Activated CD4-positive, alpha-beta T cell treated with anti-CD3 and anti-CD28 coated beads, Interleukin-10, Interleukin-2, amounts not matched to agents 100 ng/mL and 50 ng/mL, durations not matched to agents 16 hours and 8 hours (primary cell): ENCODE measurements at regions not wholly inside any gene's neighbourhood (a gene's known extent, or its start where the extent isn't known, plus 50 kb on each side); places are given as distances from the start of the nearest gene placed in this dataset.
"Not testable (repeated sequence)": the region's sequence is repeated elsewhere in the genome, so short reads cannot be mapped to it uniquely, and the experiment has no call there.

Source experiments
- DNase-seq: peaks from one replicate; pipeline ENCODE4 v3.0.0-alpha.2; 2020

DNA sequence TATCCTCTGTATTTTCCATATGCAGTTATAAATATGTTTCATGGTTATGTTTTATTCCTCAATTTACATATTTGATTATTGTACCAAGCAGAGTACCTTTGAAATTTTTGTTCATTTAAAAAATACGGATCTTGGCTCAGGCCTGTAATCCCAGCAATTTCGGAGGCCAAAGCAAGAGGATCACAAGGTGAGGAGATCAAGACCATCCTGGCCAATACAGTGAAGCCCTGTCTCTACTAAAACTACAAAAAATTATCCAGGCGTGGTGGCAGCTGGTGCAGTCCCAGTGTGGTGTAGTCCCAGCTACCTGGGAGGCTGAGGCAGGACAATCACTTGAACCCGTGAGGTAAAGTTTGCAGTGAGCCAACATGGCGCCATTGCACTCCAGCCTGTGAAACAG, 251.2 kb upstream of the TPTE start:
- DNase-seq: not testable (repeated sequence)

DNA sequence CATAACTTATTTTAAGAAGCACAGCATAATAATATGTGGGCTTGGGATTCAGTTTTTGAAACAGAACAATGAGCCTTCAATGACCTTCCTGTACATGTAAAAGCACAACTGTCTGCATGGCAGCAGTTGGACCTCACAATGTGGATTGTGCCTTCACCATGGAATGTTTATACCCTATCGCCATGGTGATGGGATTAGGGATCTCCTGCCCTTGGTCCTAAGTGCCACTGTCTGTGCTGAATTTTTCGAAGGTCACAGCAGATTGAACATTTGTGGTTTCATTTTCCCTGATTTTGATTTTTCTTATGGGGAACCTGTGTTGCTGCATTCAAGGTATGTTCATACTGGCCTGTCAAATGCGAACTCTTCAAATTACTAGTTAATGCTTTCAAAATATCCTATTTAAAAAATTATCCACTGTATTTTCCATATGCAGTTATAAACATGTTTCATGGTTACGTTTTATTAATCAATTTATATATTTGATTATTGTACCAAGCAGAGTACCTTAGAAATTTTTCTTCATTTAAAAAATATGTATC, 249.6 kb upstream of the TPTE start:
- DNase-seq: peak; percentile 9

DNA sequence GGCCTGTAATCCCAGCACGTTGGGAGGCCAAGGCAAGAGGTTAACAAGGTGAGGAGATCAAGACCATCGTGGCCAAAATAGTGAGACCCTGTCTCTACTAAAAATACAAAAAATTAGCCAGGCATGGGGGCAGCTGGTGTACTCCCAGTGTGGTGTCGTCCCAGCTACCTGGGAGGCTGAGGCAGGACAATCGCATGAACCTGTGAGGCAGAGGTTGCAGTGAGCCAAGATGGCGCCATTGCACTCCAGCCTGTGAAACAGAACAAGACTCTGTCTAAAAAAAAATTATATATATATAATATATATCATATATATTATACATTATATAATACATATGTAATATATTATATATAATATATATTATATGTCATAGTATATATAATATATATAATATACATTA, 249.2 kb upstream of the TPTE start:
- no peak for DNase-seq

DNA sequence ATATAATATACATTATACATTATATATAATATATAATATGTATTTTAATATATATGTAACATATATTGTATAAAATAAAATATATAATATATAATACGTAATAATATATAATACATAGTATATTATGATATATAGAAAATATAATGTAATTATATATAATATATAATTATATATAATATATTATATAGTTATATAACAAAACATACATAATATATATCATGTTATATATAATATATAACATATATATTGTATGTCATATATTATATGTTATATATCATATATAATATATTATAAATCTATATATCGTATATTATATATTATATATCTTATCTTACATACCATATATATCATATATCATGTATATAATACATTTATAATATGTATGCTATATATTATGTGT, 248.2 kb upstream of the TPTE start:
- DNase-seq: no peak

DNA sequence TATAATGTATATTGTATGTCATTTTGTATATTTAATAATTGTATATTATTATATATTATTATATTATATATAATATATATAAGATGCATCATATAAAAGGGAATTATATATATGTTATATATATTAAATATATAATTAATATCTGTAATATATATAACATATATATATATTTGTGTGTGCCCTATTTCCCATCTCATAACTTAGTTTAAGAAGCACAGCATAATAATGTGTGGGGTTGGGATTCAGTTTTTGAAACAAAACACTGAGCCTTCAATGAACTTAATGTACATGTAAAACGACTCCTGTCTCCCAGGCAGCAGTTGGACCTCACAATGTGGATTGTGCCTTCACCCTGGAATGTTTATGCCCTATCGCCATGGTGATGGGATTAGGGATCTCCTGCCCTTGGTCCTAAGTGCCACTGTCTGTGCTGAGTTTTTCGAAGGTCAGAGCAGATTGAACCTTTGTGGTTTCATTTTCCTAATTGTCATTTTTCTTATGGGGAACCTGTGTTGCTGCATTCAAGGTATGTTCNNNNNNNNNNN, 247.5 kb upstream of the TPTE start:
- DNase-seq: not testable (repeated sequence)
